Urinary bladder (tissue), 3 donors: ENCODE measurements at regions not wholly inside any gene's neighbourhood (a gene's known extent, or its start where the extent isn't known, plus 50 kb on each side); places are given as distances from the start of the nearest gene placed in this dataset.
A peak's percentile ranks its signal among the peaks of the same experiment; 100 is the strongest.
"Not testable (repeated sequence)": the region's sequence is repeated elsewhere in the genome, so short reads cannot be mapped to it uniquely, and the experiment has no call there.

ENCODE experiments used
- DNase-seq: peaks from one replicate; pipeline ENCODE4 v3.0.0-alpha.2; 2015; ENCODE audit errors: extremely low spot score
- H3K27ac ChIP-seq: one replicate; pipeline ENCODE4 v1.5.1; 2013; ENCODE audit warnings: low read depth, mild to moderate bottlenecking, moderate library complexity
- H3K36me3 ChIP-seq: one replicate; pipeline ENCODE4 v1.6.1; 2013; ENCODE audit warnings: mild to moderate bottlenecking, moderate library complexity; ENCODE audit not compliant: insufficient read depth
- H3K4me1 ChIP-seq: one replicate; pipeline ENCODE4 v1.6.1; 2013; ENCODE audit warnings: mild to moderate bottlenecking, moderate library complexity; ENCODE audit not compliant: insufficient read depth
- H3K4me3 ChIP-seq: one replicate; pipeline ENCODE4 v1.5.1; 2013; ENCODE audit warnings: low read depth, low read length
- WGBS: extraction: QIAGEN DNeasy Blood & Tissue Kit; methylation state at CpG from one replicate; pipeline ENCODE4 v1.1.7; 2013; 5-methylcytosine and 5-hydroxymethylcytosine counted together
- donor health status: healthy with polysubstance abuse.
- donor health status: healthy.

DNA sequence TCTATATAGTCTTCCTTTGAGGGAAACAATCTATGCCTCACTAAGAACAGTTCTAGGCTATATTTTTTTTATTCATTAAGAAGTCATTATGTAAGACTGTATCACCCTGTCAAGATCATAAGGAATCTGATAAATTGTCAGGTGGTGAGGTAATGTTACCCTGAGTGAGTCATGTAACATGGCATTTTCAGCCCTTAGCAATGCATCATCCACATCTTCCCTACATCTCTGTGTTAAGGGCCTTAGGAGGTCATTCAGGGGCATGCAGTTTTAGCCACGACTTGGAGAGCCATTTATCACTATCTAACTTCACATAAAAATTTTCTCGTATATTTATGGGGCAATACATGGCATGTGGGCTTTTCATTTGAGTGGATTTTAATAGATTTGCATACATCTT is 924.5 kb upstream of the MBL2 start:
- Histone ChIP-seq H3K36me3 (no peaks in the 10 kb centered on the region), H3K27ac (no peak overlapping the region), H3K4me3 (no peak overlapping the region), H3K4me1 (no peaks in the 10 kb centered on the region)
- WGBS = 41% methylated on average over 2 of the region's 2 CpGs
- DNase-seq = no peak

DNA sequence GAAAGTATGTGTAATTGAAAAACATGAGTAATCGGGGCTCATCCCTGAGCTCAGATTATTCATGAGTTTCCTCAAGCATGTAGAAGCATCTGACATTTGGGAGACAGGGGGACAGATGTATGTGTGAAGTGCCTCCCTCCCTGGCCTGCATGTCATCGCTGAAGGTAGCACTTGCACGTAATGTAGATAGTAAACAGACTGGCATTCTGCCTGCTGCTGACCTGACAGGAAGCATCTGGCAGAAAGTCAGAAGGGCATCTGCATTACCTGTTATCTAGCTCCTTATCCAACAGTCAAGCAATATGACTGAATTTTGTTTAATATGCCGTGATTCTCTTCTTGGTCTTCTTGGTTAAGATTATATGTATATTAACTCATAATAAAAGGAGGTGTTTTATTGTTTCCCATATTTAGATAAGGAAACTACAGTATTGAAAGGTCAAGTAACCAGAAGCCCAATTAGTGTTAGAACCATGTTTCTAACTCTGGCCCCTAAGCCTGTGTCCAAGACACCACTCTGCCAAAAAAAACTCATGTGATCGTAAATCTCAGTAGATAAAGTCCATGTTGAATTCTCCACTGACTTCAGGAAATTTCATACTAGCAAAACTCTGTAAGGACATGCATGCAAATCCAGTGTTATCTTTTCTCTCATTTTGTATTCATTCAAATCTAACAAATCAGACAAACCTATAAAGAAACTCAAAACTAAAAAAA is 918.1 kb upstream of the MBL2 start:
- Histone ChIP-seq H3K36me3 (no peaks in the 10 kb centered on the region), H3K4me1 (no peaks in the 10 kb centered on the region), H3K27ac (no peak overlapping the region), H3K4me3 (no peak overlapping the region)
- 39% methylated on average over 5 of the region's 5 CpGs for WGBS
- no peak for DNase-seq

DNA sequence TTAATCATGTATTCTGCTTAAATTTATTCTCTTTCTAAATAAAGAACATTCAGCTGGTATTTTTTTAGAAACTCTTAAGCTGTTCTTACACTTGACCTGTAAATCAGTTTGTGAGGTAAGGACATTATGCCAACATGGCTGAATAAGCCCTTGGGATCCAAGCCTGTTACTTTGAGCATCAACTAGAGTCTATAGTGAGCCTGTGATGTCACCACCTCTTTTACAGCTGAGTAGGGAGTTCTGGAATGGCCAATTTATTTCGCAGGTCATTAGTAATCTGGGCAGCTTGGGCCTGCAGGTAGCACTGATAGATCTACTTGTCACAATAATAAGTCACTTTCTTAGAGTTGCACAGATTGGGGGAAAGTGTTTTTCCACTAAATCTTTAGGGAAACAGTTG is 915.2 kb upstream of the MBL2 start:
- no peak overlapping the region for H3K4me3 ChIP-seq
- 91% methylated on average over 1 of the region's 1 CpG for WGBS
- H3K4me1 ChIP-seq = no peaks in the 10 kb centered on the region
- no peaks in the 10 kb centered on the region for H3K36me3 ChIP-seq
- no peak overlapping the region for H3K27ac ChIP-seq
- DNase-seq = no peak

DNA sequence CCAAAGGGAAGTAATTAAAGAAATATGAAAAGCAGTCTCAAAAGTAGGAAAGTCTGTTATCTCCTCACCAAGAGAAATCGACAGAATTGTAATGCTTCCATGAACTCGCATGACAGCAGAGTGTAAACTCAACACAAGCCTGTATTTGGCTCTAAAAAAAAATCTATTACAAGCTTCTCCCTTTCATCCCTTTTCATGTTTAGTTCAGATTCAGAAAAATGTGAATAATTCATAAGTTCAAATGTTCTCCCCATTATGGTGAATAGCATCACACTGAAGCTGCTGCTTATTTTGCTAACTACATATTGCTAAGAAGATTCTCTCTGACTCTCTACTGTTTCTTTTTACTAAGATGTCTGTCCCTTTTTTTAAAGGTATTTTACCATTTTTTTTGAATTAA is 910.3 kb upstream of the MBL2 start:
- Histone ChIP-seq H3K36me3 (no peaks in the 10 kb centered on the region), H3K27ac (no peak overlapping the region), H3K4me3 (no peak overlapping the region), H3K4me1 (no peaks in the 10 kb centered on the region)
- WGBS = 66% methylated on average over 2 of the region's 2 CpGs
- DNase-seq = no peak

DNA sequence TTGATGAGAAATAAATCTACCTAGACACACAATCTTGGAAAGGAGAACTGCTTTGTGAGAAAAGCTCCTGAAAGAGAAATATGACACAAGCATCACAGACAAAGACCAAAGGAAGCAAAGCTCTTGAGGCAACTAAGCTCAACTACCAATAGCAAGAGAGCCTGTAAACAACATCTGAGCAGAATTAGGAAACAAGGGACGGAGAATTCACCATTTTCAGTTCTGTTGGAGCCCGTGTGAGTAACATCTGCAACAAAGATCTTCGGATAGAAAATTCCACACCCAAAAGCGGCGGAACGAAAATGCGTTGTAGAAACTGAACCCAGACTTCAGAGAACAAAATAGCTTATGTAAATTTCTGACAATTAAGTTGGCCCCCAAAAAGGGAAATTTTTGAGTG is 909.9 kb upstream of the MBL2 start:
- Histone ChIP-seq H3K4me3 (no peak overlapping the region), H3K4me1 (no peaks in the 10 kb centered on the region), H3K36me3 (no peaks in the 10 kb centered on the region), H3K27ac (no peak overlapping the region)
- 91% methylated on average over 7 of the region's 7 CpGs for WGBS
- DNase-seq = no peak

DNA sequence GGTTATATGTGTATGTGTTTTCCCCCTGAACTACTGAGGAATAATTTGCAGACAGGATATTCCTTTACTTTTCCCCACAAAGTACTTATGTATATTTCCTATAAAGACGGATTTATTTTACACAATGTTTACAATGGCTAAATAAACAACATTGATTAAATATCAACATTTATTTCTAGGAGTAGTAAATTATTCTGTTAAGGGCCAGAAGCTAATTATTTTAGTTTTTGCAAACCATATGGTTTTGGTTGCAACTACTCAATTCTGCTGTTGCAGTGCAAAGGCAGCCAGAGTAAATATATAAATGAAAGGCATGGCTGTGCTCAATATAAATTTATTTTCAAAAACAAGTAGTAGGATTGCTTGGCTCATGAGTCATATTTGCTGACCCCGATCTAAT is 907.1 kb upstream of the MBL2 start:
- DNase-seq = no peak
- Histone ChIP-seq H3K36me3 (no peaks in the 10 kb centered on the region), H3K4me1 (no peaks in the 10 kb centered on the region), H3K27ac (no peak overlapping the region), H3K4me3 (no peak overlapping the region)
- 39% methylated on average over 2 of the region's 2 CpGs for WGBS

DNA sequence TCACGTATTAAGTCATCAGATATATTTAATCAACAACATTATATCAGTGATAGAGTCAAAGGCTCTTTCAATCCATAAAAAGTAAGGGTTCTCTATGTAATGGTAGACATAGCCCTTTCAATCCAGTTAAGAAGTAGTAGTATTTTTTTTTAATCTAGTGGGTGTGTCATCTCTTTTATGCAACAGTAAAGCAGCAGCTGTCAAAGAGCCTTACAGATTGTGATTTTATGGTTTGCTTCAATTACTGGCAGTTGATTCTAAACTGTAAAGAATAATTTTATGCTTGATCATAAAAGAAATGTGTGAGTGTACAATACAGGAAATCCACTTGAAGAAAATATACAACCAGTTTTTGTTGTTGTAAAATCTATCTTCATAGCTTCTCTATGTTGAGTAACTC is 902.6 kb upstream of the MBL2 start:
- H3K4me3 ChIP-seq = no peak overlapping the region
- H3K36me3 ChIP-seq = no peaks in the 10 kb centered on the region
- DNase-seq = no peak
- WGBS = 48% methylated on average over 1 of the region's 1 CpG
- H3K4me1 ChIP-seq = no peaks in the 10 kb centered on the region
- no peak overlapping the region for H3K27ac ChIP-seq

DNA sequence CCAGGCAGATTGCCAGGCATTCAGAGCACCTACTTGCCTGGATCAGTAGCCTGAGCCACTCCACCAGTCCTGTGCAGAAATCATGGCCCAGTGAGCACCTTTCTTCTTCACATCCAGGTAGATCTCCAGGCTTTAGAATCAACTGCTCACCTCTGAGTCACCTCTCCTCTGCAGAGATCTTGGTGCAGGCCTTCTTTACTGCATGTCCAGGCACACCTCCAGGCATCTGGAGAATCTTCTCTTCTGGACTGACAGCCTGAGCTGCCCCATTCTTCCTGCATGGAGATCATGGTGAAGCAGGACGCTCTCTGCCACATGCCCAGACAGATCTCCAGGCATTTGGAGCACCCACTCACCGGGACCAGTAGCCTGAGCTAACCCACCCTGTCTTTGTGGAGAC is 894.5 kb upstream of the MBL2 start:
- Histone ChIP-seq H3K27ac (no peak overlapping the region), H3K4me1 (no peaks in the 10 kb centered on the region), H3K4me3 (no peak overlapping the region), H3K36me3 (no peaks in the 10 kb centered on the region)
- 93% methylated on average over 2 of the region's 2 CpGs for WGBS
- no peak for DNase-seq

DNA sequence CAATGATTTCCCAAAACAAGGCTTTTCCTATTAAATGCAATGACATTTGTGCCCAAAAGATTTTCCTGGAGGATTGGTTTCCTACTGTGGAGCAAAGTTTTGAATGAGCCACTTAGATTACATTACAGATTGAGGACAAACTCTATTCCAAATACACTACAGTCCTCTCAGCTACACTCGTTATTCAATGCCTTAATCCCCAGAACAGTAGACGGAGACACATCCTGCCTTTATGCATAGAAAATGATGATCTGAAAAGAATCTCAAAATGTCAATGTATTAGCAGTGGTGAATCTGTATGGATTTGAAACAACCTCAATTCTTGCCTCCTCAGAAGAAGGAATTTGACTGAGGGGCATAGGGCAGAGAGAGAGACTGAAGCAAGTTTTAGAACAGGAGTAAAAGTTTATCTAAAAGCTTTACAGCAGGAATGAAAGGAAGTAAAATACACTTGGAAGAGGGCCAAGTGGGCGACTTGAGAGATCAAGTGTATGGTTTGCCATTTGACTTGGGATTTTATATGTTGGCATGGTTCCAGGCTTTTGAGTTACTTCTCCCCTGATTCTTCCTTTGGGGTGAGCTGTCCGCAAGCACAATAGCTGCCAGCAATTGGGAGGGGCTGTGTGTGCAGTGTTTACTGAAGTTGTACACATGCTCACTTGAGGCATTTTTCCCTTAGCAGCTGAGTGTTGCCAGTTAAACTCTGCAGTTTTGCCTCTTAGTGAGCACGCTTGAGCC is 891.9 kb upstream of the MBL2 start:
- Histone ChIP-seq H3K4me3 (no peak overlapping the region), H3K27ac (no peak overlapping the region), H3K36me3 (no peaks in the 10 kb centered on the region), H3K4me1 (no peaks in the 10 kb centered on the region)
- 8% methylated on average over 5 of the region's 5 CpGs for WGBS
- DNase-seq = peak; percentile 78

DNA sequence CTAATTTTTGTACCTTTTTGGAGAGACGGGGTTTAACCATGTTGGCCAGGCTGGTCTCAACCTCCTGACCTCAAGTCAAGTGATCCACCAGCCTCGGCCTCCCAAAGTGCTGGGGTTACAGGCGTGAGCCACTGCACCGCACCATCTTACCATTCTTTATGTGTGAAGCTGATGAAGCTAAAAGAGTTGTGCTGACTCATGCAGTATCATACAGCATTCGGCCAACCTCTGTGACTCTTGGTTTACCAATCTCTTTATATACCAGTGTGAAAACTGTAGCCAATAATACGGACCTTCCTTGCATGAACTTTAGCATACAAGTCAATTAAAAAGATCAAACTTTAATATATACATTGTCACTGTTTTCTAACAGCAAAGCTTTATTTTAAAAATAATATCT is 878.2 kb upstream of the MBL2 start:
- Histone ChIP-seq H3K4me1 (no peaks in the 10 kb centered on the region), H3K27ac (no peak overlapping the region), H3K36me3 (no peaks in the 10 kb centered on the region), H3K4me3 (no peak overlapping the region)
- 94% methylated on average over 6 of the region's 6 CpGs for WGBS
- no peak for DNase-seq

DNA sequence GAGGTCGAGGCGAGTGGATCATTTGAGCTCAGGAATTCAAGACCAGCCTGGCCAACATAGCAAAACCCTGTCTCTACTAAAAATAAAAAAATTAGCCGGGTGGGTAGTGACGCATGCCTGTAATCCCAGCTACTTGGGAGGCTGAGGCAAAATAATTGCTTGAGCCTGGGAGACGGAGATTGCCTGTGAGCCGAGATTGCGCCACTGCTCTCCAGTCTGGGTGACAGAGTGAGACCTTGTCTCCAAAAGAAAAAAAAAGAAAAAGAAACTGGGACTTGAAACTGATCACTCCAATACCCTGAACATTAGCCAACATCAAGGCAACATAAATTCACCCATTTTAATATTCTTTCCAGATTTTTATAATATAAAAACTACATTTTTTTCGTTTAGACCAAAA is 874.6 kb upstream of the MBL2 start:
- not testable (repeated sequence) for H3K4me1 ChIP-seq, H3K4me3 ChIP-seq, H3K36me3 ChIP-seq, DNase-seq, H3K27ac ChIP-seq
- WGBS = 58% methylated on average over 8 of the region's 8 CpGs

DNA sequence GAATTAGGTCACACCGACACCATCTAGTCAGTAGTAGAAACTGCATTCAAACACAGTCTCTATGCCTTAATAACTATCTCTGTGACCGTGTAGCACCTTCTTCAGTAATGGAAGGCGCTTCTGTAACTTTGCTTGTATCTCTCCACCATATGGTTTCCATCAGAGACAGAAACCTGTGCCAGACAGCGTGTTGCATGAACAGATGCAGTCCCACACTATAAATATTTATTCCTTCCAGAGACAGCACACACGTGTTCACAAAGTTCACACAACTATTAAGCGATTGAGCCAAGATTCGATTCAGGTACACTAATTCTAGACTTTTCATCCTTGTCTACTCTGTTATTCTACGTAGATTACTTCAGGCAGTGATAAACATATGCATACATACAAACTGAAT is 873.9 kb upstream of the MBL2 start:
- 37% methylated on average over 8 of the region's 8 CpGs for WGBS
- Histone ChIP-seq H3K36me3 (no peaks in the 10 kb centered on the region), H3K4me3 (no peak overlapping the region), H3K27ac (no peak overlapping the region), H3K4me1 (no peaks in the 10 kb centered on the region)
- no peak for DNase-seq

DNA sequence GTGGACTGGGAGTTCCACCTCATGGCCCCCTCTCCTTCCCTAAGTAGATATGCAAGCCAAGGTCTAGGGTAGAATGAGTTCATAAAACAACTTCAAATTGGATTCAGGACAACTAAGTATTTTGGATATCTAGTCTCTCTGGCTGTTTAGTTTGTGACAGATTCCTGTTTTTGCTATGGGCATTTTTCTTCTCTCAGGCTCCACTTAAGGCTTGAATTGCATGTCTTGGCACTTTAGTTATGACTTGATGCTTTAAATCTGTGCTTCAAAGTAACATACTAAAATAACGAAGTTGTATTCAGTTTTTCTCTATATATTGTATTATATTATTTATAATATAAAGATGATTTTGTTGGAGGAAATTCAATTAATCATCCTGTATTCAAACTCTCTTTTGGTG is 873.4 kb upstream of the MBL2 start:
- no peak for DNase-seq
- Histone ChIP-seq H3K4me3 (no peak overlapping the region), H3K27ac (no peak overlapping the region), H3K36me3 (no peaks in the 10 kb centered on the region), H3K4me1 (no peaks in the 10 kb centered on the region)
- 62% methylated on average over 1 of the region's 1 CpG for WGBS

DNA sequence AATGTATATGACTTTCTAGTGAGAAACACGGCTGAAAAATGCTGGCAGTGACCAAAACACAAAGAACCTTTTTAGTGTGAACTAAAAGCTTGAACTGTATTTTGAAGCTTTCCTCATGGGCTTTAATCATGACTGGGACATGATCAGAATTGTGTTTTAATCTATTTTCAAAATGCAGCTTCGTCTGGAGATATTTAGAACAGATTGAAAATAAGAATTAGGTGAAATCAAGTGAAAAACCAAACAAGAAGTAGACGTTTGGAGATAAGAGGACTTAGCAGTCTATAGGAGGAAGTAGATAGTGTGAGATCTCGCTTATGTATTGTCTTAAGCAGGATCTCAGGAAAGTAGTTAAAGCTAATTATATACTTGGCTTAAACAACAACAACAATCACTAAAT is 865.4 kb upstream of the MBL2 start:
- no peak overlapping the region for H3K27ac ChIP-seq
- H3K4me1 ChIP-seq = no peaks in the 10 kb centered on the region
- no peak overlapping the region for H3K4me3 ChIP-seq
- 42% methylated on average over 4 of the region's 4 CpGs for WGBS
- DNase-seq = no peak
- no peaks in the 10 kb centered on the region for H3K36me3 ChIP-seq
